NCI-H774 (cell line): ENCODE measurements at regions not wholly inside any gene's neighbourhood (a gene's known extent, or its start where the extent isn't known, plus 50 kb on each side); places are given as distances from the start of the nearest gene placed in this dataset.

Source experiments
- DNase-seq: peaks from one replicate; lab custom pipeline; 2025; lab: John Stamatoyannopoulos, UW

GRCh38 chr9:108149326-108149725 is 659.8 kb upstream of the KLF4 start:
- no peak for DNase-seq

- no peak for DNase-seq
Measured at GRCh38 chr9:108142504-108143201, 653.1 kb upstream of the KLF4 start.

- no peak for DNase-seq
Measured at GRCh38 chr9:108142142-108142503, 652.6 kb upstream of the KLF4 start.

- no peak for DNase-seq
Measured at GRCh38 chr9:108139900-108140299, 650.3 kb upstream of the KLF4 start.

- no peak for DNase-seq
Measured at GRCh38 chr9:108138516-108138915, 648.9 kb upstream of the KLF4 start.

- DNase-seq = no peak
Measured at GRCh38 chr9:108136656-108137055, 647.1 kb upstream of the KLF4 start.

GRCh38 chr9:108134486-108135128 is 645.0 kb upstream of the KLF4 start:
- DNase-seq = no peak

- no peak for DNase-seq
Measured at GRCh38 chr9:108133680-108134079, 644.1 kb upstream of the KLF4 start.

- DNase-seq = no peak
Measured at GRCh38 chr9:108133101-108133500, 643.5 kb upstream of the KLF4 start.

- DNase-seq = peak; percentile 13
Measured at GRCh38 chr9:108130905-108131304, 641.3 kb upstream of the KLF4 start.

- no peak for DNase-seq
Measured at GRCh38 chr9:108125625-108126024, 636.1 kb upstream of the KLF4 start.

- DNase-seq = no peak
Measured at GRCh38 chr9:108119530-108120113, 630.1 kb upstream of the KLF4 start.

- DNase-seq = no peak
Measured at GRCh38 chr9:108117795-108118194, 628.2 kb upstream of the KLF4 start.

- DNase-seq = no peak
Measured at GRCh38 chr9:108117306-108117705, 627.7 kb upstream of the KLF4 start.

- no peak for DNase-seq
Measured at GRCh38 chr9:108113596-108113995, 624.0 kb upstream of the KLF4 start.

- DNase-seq = no peak
Measured at GRCh38 chr9:108109927-108110690, 620.5 kb upstream of the KLF4 start.

GRCh38 chr9:108108852-108109448 is 619.4 kb upstream of the KLF4 start:
- DNase-seq = no peak

GRCh38 chr9:108108280-108108851 is 618.8 kb upstream of the KLF4 start:
- no peak for DNase-seq

- no peak for DNase-seq
Measured at GRCh38 chr9:108105885-108106284, 616.3 kb upstream of the KLF4 start.

GRCh38 chr9:108104991-108105390 is 615.4 kb upstream of the KLF4 start:
- no peak for DNase-seq

- DNase-seq = no peak
Measured at GRCh38 chr9:108103046-108103693, 613.6 kb upstream of the KLF4 start.

- DNase-seq = no peak
Measured at GRCh38 chr9:108101410-108101809, 611.8 kb upstream of the KLF4 start.
